Subcutaneous abdominal adipose tissue (tissue), 5 donors: ENCODE measurements at regions not wholly inside any gene's neighbourhood (a gene's known extent, or its start where the extent isn't known, plus 50 kb on each side); places are given as distances from the start of the nearest gene placed in this dataset.
"Not testable (repeated sequence)": the region's sequence is repeated elsewhere in the genome, so short reads cannot be mapped to it uniquely, and the experiment has no call there.

Source experiments
- H3K27ac ChIP-seq: one replicate; pipeline ENCODE4 v1.7.0; 2013; ENCODE audit warnings: low read depth, mild to moderate bottlenecking, inconsistent platforms, low read length, moderate library complexity
- H3K27me3 ChIP-seq, 5 donors: one replicate each; pipeline ENCODE4 v1.7.0; 2013; ENCODE audit warnings: low read length in 5 of 5, inconsistent platforms in 1 of 5; ENCODE audit not compliant: control insufficient read depth in 5 of 5, insufficient read depth in 4 of 5
- H3K36me3 ChIP-seq, 5 donors: one replicate each; pipeline ENCODE4 v1.7.0; 2013; ENCODE audit warnings: low read length in 5 of 5; ENCODE audit not compliant: control insufficient read depth in 5 of 5, insufficient read depth in 5 of 5
- H3K4me1 ChIP-seq, 5 donors: one replicate each; pipeline ENCODE4 v1.7.0; 2013; ENCODE audit warnings: low read length in 5 of 5, mild to moderate bottlenecking in 3 of 5, moderate library complexity in 1 of 5; ENCODE audit not compliant: control insufficient read depth in 5 of 5, insufficient read depth in 5 of 5
- H3K4me3 ChIP-seq, 5 donors: one replicate each; pipeline ENCODE4 v1.7.0; 2013; ENCODE audit warnings: low read length in 5 of 5, low read depth in 1 of 5
- H3K9ac ChIP-seq, 5 donors: one replicate each; pipeline ENCODE4 v1.7.0; 2013; ENCODE audit warnings: low read length in 5 of 5, mild to moderate bottlenecking in 4 of 5, moderate library complexity in 3 of 5
- H3K9me3 ChIP-seq, 5 donors: one replicate each; pipeline ENCODE4 v1.7.0; 2013; ENCODE audit warnings: low read length in 5 of 5; ENCODE audit not compliant: control insufficient read depth in 5 of 5
- donor health status: healthy.
- donor health status: healthy.
- donor health status: healthy.
- donor health status: healthy.
- donor health status: healthy.

DNA sequence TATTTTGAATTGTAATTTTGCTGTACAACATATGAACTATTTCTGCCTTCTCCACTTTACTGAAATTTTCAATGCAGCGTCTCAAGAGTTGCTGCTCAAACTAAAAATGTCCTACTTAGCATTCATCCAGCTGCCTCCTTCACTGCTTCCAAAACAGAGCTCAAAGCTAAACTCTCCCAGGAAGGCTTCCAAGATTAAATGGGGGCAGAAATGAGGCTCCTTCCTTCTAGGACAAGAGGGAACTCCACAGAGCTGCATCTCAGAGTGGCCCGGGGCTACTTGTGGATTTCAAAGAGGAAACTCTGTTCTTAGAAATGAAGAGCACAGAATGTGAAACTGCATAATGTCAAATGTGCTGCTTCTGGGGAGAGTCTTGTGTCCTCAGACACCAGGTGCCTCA, 295.9 kb upstream of the NCAM1 start:
- H3K4me3 ChIP-seq = no peak overlapping the region
- H3K4me1 ChIP-seq = no peaks in the 10 kb centered on the region
- H3K9me3 ChIP-seq = peaks cover 0 to 9% (median 5%) of the 10 kb centered on the region in 5 donors
- no peaks in the 10 kb centered on the region for H3K36me3 ChIP-seq
- H3K27ac ChIP-seq = no peak overlapping the region
- H3K27me3 ChIP-seq = peaks cover 0 to 5% (median 0%) of the 10 kb centered on the region in 5 donors
- H3K9ac ChIP-seq = no peak overlapping the region

DNA sequence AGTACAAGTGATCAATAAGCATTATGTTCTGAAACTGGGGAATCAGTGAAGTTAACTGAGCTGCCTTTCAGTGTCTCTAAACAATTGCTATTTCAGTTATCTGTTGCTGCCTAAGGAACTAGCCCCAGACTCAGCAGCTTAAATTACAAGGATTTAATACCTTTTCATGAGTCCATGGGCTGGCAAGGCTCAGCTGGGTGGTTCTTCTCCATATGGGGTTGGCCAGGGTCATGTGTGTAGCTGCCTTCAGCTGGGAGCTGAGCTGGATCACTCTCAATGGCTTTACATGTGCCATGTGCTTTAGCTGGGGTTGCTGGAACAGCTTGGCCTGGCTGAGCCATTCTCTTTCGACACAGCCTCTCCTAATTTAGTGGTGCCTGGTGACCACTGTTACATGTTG, 295.0 kb upstream of the NCAM1 start:
- Histone ChIP-seq H3K4me3 (no peak overlapping the region), H3K27me3 (peaks cover 0 to 7% (median 4%) of the 10 kb centered on the region in 5 donors), H3K27ac (no peak overlapping the region), H3K9me3 (peaks cover 0 to 9% (median 5%) of the 10 kb centered on the region in 5 donors), H3K9ac (no peak overlapping the region), H3K4me1 (no peaks in the 10 kb centered on the region), H3K36me3 (no peaks in the 10 kb centered on the region)

DNA sequence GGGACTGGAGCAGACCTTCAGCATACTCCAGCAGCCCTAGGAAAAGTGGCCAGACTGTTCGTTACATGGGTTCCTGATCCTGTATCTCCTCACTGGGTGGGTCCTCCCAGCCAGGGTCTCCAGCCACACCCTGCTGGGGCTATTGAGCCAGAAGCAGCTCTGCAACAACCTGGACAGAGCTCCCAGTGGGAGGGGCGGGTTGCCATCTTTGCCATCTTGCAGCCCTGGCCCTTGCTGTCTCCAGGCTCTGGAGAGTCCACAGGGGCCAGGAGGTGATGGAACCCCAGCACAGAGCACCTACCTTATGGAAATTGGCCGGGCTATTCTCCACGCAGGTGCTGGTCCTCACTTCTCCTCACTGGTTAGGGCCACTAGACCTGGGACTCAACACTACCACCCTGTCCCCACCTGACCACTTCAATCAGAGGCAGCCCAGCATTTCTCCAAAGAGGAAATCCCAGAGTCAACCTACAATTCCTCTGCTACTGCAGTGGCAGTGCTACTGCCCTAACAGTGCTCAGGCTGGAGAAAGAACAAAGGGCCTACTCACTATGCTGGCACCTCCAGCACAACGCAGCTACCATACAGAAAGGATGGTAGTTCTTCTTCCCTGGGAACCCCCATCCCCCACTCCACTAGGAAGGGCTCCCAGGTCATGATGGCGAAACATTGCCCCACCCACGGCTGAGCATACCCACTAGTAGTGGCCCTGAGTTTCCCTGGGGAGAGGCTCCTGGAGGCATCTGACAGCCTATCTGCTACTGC, 290.2 kb upstream of the NCAM1 start:
- Histone ChIP-seq H3K4me3 (no peak overlapping the region), H3K27ac (no peak overlapping the region), H3K27me3 (peaks cover 0 to 9% (median 5%) of the 10 kb centered on the region in 5 donors), H3K9me3 (peaks cover 0 to 12% (median 9%) of the 10 kb centered on the region in 5 donors), H3K36me3 (no peaks in the 10 kb centered on the region), H3K9ac (no peak overlapping the region), H3K4me1 (no peaks in the 10 kb centered on the region)

DNA sequence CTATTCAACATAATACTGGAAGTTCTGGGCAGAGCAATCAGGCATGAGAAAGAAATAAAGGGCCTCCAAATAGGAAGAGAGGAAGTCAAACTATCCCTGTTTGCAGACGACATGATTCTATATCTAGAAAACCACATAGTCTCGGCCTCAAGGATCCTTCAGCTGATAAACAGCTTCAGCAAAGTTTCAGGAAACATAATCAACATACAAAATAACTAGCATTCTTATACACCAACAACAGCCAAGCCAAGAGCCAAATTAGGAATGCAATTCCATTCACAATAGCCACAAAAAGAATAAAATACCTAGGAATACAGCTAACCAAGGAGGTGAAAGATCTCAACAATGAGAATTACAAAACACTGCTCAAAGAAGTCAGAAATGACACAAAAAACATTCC, 287.8 kb upstream of the NCAM1 start:
- not testable (repeated sequence) for H3K9ac ChIP-seq, H3K4me3 ChIP-seq, H3K4me1 ChIP-seq, H3K36me3 ChIP-seq, H3K9me3 ChIP-seq, H3K27ac ChIP-seq, H3K27me3 ChIP-seq

DNA sequence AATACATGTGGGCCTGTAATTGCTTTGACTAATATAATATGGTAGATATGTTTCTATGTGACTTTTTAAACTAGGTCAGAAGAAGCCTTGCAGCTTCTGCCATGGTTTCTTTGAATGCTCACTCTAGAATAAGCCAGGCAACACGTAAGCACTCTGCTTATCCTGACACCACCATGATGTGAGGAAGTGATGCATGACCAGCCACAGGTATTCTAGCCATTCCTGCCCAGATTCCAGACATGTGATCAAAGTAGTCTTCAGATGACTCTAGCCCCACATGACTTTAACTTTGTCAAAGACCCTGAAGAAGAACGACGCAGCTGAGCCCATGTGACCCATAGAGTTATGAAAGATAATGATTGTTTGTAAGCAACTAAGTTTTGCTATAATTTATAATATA, 276.1 kb upstream of the NCAM1 start:
- Histone ChIP-seq H3K27ac (no peak overlapping the region), H3K4me3 (no peak overlapping the region), H3K9me3 (no peaks in the 10 kb centered on the region), H3K27me3 (no peaks in the 10 kb centered on the region), H3K9ac (no peak overlapping the region), H3K4me1 (no peaks in the 10 kb centered on the region), H3K36me3 (no peaks in the 10 kb centered on the region)

DNA sequence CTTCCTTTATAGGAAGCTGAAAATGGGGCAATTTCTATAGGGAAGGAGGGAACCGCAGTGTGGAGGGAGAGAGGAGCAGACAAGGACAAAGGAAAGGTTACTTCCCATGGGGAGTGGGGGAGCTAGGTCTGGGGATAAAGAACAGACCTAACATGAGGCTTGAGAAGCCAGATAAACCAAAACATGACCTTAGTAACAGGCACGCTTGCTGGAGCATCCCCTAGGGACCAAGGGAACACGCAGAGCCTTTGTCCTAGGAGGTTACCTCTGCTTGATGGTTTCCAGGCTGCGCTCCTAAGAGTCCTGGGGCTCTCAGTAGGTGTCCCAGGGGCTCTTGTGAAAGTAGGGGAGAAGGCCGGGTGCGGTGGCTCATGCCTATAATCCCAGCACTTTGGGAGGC, 271.4 kb upstream of the NCAM1 start:
- Histone ChIP-seq H3K27me3 (no peaks in the 10 kb centered on the region), H3K27ac (no peak overlapping the region), H3K9ac (no peak overlapping the region), H3K36me3 (no peaks in the 10 kb centered on the region), H3K4me1 (no peaks in the 10 kb centered on the region), H3K4me3 (no peak overlapping the region), H3K9me3 (no peaks in the 10 kb centered on the region)

DNA sequence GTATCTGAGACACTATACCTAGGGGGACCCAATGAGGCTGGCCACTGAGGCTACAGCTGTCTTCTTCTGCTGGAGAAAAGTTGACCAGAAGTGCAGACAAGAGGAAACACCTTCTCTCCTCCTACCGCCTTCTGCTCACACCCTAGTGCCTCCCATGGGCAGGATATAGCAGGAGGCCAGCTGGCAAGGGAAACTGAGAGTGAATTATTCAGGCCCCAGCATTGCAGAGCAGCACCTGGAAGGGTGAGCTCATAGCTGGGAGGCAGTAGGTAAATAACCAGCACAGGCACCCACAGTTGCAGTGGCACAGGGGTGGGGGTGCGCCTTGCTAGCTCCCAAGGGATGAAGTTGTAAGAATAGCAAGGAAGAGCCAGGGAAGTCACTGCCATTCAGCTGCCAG, 267.4 kb upstream of the NCAM1 start:
- no peaks in the 10 kb centered on the region for H3K9me3 ChIP-seq
- H3K9ac ChIP-seq = no peak overlapping the region
- H3K4me1 ChIP-seq = peaks cover 0 to 17% (median 10%) of the 10 kb centered on the region in 5 donors
- no peak overlapping the region for H3K4me3 ChIP-seq
- no peak overlapping the region for H3K27ac ChIP-seq
- H3K36me3 ChIP-seq = no peaks in the 10 kb centered on the region
- no peaks in the 10 kb centered on the region for H3K27me3 ChIP-seq

DNA sequence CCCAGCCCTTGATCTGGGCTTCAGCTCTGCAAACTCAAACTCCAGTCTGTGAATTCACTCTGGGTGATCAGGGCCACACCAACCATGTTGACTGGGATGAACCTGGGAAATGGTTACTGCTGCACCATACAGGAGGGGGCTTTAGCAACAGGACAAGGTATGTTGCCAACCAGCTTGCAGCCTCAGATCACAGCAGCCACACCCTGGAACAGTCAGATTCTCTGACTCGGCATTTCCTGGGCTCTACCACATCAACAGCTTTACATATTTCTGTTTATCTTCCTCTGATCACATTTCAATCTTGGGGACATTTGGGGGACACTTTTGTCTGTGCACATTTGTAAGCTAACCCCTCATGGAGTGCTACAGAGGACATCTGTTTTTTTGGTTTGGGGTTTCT, 267.0 kb upstream of the NCAM1 start:
- Histone ChIP-seq H3K9ac (no peak overlapping the region), H3K9me3 (no peaks in the 10 kb centered on the region), H3K27me3 (no peaks in the 10 kb centered on the region), H3K27ac (no peak overlapping the region), H3K4me3 (no peak overlapping the region), H3K36me3 (no peaks in the 10 kb centered on the region), H3K4me1 (peaks cover 0 to 17% (median 10%) of the 10 kb centered on the region in 5 donors)

DNA sequence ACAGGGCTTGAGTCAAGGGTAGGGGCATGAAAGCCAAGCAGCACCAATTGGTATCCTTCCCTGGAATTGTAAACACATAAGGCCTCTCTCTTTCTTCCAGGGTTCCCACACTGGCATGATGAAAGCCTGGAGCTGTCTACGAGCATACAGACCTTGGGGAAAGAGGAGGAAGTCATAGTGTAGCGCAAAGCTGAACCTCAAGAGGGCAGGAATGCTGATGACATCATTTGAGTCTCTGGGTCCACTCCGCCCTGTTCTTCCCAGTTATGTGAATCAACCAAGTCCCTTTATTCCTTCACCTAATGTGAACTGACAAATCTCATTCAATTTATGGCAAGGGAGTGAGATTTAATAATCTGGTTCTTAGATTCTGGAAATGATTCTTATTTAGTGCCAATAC, 266.4 kb upstream of the NCAM1 start:
- H3K4me3 ChIP-seq = no peak overlapping the region
- no peaks in the 10 kb centered on the region for H3K36me3 ChIP-seq
- H3K27me3 ChIP-seq = no peaks in the 10 kb centered on the region
- no peak overlapping the region for H3K27ac ChIP-seq
- peaks cover 0 to 17% (median 10%) of the 10 kb centered on the region in 5 donors for H3K4me1 ChIP-seq
- H3K9me3 ChIP-seq = no peaks in the 10 kb centered on the region
- H3K9ac ChIP-seq = no peak overlapping the region

DNA sequence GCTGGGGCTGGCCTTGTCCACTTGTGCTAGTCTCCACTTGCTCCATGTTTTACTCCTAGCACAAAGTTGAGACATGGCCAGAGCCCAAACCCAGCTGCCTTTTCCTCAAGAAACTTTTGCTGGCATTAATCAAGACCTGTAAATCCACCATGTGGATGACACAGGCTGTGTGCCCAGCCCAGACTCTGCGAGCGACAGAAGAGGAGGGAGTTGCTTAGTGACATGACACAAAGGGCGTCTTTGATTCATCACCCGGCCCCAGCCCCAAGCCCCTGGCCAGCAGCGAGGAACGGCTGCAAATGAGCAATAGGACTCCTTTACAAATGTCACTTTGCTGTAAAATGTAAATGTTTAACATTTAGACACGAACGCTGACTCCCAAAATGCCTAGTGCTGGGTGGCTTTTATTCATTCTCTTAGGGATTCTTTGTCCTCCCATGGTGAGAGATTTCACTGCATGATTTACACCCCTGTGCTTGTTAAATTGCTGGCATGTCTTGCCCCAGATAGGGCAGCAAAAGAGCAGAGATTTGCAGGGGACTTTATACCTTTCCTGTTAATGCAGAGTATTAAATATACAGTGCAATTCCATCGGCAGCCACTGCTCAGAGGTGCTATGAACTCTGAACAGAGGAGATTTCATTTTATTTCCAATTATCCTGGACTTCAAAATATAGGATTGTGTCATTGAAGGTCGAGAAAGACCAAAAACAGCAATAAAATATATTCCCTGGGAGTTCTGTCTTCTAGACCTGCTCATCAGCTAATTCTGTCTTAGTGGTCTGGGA, 263.6 kb upstream of the NCAM1 start:
- H3K27me3 ChIP-seq = no peaks in the 10 kb centered on the region
- no peaks in the 10 kb centered on the region for H3K36me3 ChIP-seq
- H3K27ac ChIP-seq = no peak overlapping the region
- no peaks in the 10 kb centered on the region for H3K9me3 ChIP-seq
- no peak overlapping the region for H3K4me3 ChIP-seq
- H3K4me1 ChIP-seq = peaks cover 0 to 17% (median 10%) of the 10 kb centered on the region in 5 donors
- H3K9ac ChIP-seq = no peak overlapping the region
